ENCODE measurements at regions not wholly inside any gene's neighbourhood (a gene's known extent, or its start where the extent isn't known, plus 50 kb on each side); places are given as distances from the start of the nearest gene placed in this dataset.

DNA sequence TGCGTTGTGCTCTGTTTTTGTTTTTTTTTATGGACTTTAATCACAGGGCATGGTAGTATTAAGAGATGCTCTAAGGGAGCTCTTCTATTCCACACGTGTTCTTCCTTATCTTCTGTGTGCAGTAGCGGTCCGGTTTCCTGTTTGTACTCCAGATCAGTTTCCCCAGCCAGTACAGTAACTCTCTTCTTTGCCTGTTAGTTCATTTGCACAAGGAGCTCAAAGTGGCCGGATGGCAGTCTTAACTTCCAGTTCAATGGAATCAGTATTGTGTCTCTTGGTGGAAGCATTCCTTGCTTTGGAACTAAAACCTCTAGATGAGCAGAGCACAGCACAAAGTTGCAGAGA is 122.0 kb downstream of the KLF13 start:
- no peaks in the 10 kb centered on the region for H3K4me1 Mint-ChIP-seq
- no peaks in the 10 kb centered on the region for H3K9me3 Mint-ChIP-seq
- peaks cover 3% of the 10 kb centered on the region for H3K27me3 Mint-ChIP-seq (ENCODE audit: low read depth)
- no peak for DNase-seq (ENCODE audit: low read depth, low spot score)
- no peak overlapping the region for H3K27ac Mint-ChIP-seq (ENCODE audit: unreplicated experiment)
- peaks cover 3% of the 10 kb centered on the region for H3K36me3 Mint-ChIP-seq (ENCODE audit: low read depth)
- no peak overlapping the region for H3K4me3 Mint-ChIP-seq
- TF ChIP-seq, protein P1, sequence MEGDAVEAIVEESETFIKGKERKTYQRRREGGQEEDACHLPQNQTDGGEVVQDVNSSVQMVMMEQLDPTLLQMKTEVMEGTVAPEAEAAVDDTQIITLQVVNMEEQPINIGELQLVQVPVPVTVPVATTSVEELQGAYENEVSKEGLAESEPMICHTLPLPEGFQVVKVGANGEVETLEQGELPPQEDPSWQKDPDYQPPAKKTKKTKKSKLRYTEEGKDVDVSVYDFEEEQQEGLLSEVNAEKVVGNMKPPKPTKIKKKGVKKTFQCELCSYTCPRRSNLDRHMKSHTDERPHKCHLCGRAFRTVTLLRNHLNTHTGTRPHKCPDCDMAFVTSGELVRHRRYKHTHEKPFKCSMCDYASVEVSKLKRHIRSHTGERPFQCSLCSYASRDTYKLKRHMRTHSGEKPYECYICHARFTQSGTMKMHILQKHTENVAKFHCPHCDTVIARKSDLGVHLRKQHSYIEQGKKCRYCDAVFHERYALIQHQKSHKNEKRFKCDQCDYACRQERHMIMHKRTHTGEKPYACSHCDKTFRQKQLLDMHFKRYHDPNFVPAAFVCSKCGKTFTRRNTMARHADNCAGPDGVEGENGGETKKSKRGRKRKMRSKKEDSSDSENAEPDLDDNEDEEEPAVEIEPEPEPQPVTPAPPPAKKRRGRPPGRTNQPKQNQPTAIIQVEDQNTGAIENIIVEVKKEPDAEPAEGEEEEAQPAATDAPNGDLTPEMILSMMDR (conservative IDR thresholded peaks at IDR 0.05) = no peak

GRCh38 chr15:31452595-31453557 is 126.2 kb downstream of the KLF13 start:
- DNase-seq (ENCODE audit: low read depth, low spot score) = no peak
- Mint-ChIP-seq H3K36me3 (ENCODE audit: low read depth) (peaks cover 3% of the 10 kb centered on the region), H3K27me3 (ENCODE audit: low read depth) (peaks cover 2% of the 10 kb centered on the region), H3K4me1 (no peaks in the 10 kb centered on the region), H3K27ac (ENCODE audit: unreplicated experiment) (no peak overlapping the region), H3K4me3 (no peak overlapping the region), H3K9me3 (no peaks in the 10 kb centered on the region)
- TF ChIP-seq, protein P1 (conservative IDR thresholded peaks at IDR 0.05) = no peak

- Mint-ChIP-seq H3K9me3 (no peaks in the 10 kb centered on the region), H3K27me3 (ENCODE audit: low read depth) (no peaks in the 10 kb centered on the region), H3K36me3 (ENCODE audit: low read depth) (peaks cover 3% of the 10 kb centered on the region), H3K27ac (ENCODE audit: unreplicated experiment) (no peak overlapping the region), H3K4me3 (no peak overlapping the region), H3K4me1 (no peaks in the 10 kb centered on the region)
- DNase-seq (ENCODE audit: low read depth, low spot score) = no peak
- TF ChIP-seq, protein P1 (conservative IDR thresholded peaks at IDR 0.05) = no peak
Observed at GRCh38 chr15:31453558-31454318, 127.1 kb downstream of the KLF13 start.

DNA sequence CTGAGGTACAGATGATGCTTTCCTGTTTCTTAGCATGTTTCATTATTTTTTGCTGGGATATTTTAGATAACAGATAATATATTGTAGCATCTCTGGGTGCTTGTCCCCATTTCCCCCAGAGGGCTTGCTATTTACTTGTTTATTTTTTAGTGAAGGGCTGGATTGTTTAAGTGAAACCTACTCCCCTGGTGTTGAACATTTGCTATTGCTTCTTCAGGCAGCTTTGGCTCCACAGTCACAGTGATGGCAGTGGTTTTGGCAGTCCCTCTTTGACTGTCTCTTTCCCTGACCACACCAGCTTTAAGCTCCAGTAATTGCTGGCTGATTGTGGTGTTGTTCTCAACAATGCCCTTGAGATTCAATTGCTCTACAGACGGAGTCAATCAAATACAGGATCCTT is 128.9 kb downstream of the KLF13 start:
- DNase-seq (ENCODE audit: low read depth, low spot score) = no peak
- H3K27ac Mint-ChIP-seq (ENCODE audit: unreplicated experiment) = no peak overlapping the region

DNA sequence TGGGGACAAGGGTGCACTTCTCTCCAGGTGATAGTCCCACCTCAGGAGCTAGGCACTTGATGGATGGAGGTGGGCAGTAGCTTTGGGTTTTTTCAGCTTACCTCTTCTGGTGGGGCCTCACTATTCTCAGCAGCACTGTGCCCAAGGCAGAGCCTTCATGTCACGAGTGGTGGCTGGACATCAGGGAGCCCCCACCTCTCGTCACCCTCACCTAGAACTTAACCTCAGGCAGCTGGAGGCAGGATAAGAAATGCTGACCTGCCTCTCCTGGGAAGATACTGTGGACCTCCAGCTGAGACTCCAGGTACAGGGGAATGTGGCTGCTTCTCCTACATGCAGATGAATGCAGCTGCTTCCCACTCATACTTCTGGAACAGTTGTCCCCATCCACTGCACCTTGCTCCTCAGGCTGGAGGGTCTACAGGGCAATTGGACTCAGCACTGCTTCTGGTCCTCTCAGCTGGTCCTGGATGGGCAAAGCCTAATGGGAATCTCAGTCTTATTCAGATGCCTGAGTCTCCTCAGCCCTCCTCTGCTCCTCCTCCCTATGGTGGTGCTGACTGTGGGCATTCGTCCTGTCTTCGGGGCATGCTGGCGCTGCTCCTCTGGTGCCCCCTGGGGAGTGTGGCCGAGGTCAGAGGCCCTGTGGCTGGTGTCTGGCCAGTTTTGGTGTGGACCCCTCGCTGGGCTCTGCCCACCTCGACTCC is 129.9 kb downstream of the KLF13 start:
- Mint-ChIP-seq H3K4me3 (no peak overlapping the region), H3K4me1 (peaks cover 4% of the 10 kb centered on the region), H3K27me3 (ENCODE audit: low read depth) (no peaks in the 10 kb centered on the region), H3K27ac (ENCODE audit: unreplicated experiment) (no peak overlapping the region), H3K9me3 (no peaks in the 10 kb centered on the region), H3K36me3 (ENCODE audit: low read depth) (peaks cover 3% of the 10 kb centered on the region)
- TF ChIP-seq, protein P1 (conservative IDR thresholded peaks at IDR 0.05) = no peak
- DNase-seq (ENCODE audit: low read depth, low spot score) = no peak

More for the DNA sequence above, 128.9 kb downstream of the KLF13 start:
- Mint-ChIP-seq H3K4me3 (no peak overlapping the region), H3K27me3 (ENCODE audit: low read depth) (no peaks in the 10 kb centered on the region), H3K36me3 (ENCODE audit: low read depth) (peaks cover 3% of the 10 kb centered on the region), H3K9me3 (no peaks in the 10 kb centered on the region), H3K4me1 (peaks cover 4% of the 10 kb centered on the region)
- TF ChIP-seq, protein P1 (conservative IDR thresholded peaks at IDR 0.05) = peak; percentile 37

Measured in neural crest cell (in vitro differentiated cells).